ENCODE measurements at regions not wholly inside any gene's neighbourhood (a gene's known extent, or its start where the extent isn't known, plus 50 kb on each side); places are given as distances from the start of the nearest gene placed in this dataset.

GRCh38 chr12:97335115-97335514 is 127.5 kb upstream of the RMST start:
- in situ Hi-C loops (cut with HindIII; ENCODE audit: low sequenced_read_pairs) = no loop called here
- TF ChIP-seq CTCF (IDR thresholded peaks at IDR 0.05; ENCODE audit: low read depth, low read length) = no peak
- no peak overlapping the region for H3K4me3 ChIP-seq (ENCODE audit: low read depth, low read length)
- no peak for DNase-seq (ENCODE audit: low read depth, low spot score)

GRCh38 chr12:97336900-97337751 is 125.5 kb upstream of the RMST start:
- in situ Hi-C loops (cut with HindIII; ENCODE audit: low sequenced_read_pairs) = no loop called here
- H3K4me3 ChIP-seq (ENCODE audit: low read depth, low read length) = no peak overlapping the region
- TF ChIP-seq CTCF (IDR thresholded peaks at IDR 0.05; ENCODE audit: low read depth, low read length) = no peak
- no peak for DNase-seq (ENCODE audit: low read depth, low spot score)

- no peak for TF ChIP-seq CTCF (IDR thresholded peaks at IDR 0.05; ENCODE audit: low read depth, low read length)
- in situ Hi-C loops (cut with HindIII; ENCODE audit: low sequenced_read_pairs) = no loop called here
- DNase-seq (ENCODE audit: low read depth, low spot score) = no peak
- no peak overlapping the region for H3K4me3 ChIP-seq (ENCODE audit: low read depth, low read length)
Measured at GRCh38 chr12:97342130-97342529, 120.5 kb upstream of the RMST start.

- in situ Hi-C loops (cut with HindIII; ENCODE audit: low sequenced_read_pairs) = no loop called here
- no peak overlapping the region for H3K4me3 ChIP-seq (ENCODE audit: low read depth, low read length)
- no peak for TF ChIP-seq CTCF (IDR thresholded peaks at IDR 0.05; ENCODE audit: low read depth, low read length)
- DNase-seq (ENCODE audit: low read depth, low spot score) = no peak
Measured at GRCh38 chr12:97347956-97348355, 114.6 kb upstream of the RMST start.

GRCh38 chr12:97358361-97358760 is 104.2 kb upstream of the RMST start:
- DNase-seq (ENCODE audit: low read depth, low spot score) = no peak
- no peak overlapping the region for H3K4me3 ChIP-seq (ENCODE audit: low read depth, low read length)
- in situ Hi-C loops (cut with HindIII; ENCODE audit: low sequenced_read_pairs) = no loop called here
- no peak for TF ChIP-seq CTCF (IDR thresholded peaks at IDR 0.05; ENCODE audit: low read depth, low read length)

- TF ChIP-seq CTCF (IDR thresholded peaks at IDR 0.05; ENCODE audit: low read depth, low read length) = no peak
- in situ Hi-C loops (cut with HindIII; ENCODE audit: low sequenced_read_pairs) = no loop called here
- no peak overlapping the region for H3K4me3 ChIP-seq (ENCODE audit: low read depth, low read length)
- no peak for DNase-seq (ENCODE audit: low read depth, low spot score)
Measured at GRCh38 chr12:97359021-97359690, 103.4 kb upstream of the RMST start.
